Activated CD4-positive, alpha-beta T cell treated with anti-CD3 and anti-CD28 coated beads, Interleukin-2, amount 50 U/mL, for 4 hours (primary cell): ENCODE measurements at regions not wholly inside any gene's neighbourhood (a gene's known extent, or its start where the extent isn't known, plus 50 kb on each side); places are given as distances from the start of the nearest gene placed in this dataset.
"Not testable (repeated sequence)": the region's sequence is repeated elsewhere in the genome, so short reads cannot be mapped to it uniquely, and the experiment has no call there.

Experiments
- DNase-seq, 2 experiments: peaks; one replicate each; pipeline ENCODE4 v3.0.0-alpha.2; 2020

GRCh38 chr11:91624021-91624420, 600.6 kb upstream of the FAT3 start:
- DNase-seq = no peak

- DNase-seq = no peak
Observed at GRCh38 chr11:91608677-91609076, 615.9 kb upstream of the FAT3 start.

- no peak for DNase-seq
Observed at GRCh38 chr11:91596111-91596510, 628.5 kb upstream of the FAT3 start.

- no peak for DNase-seq
Observed at GRCh38 chr11:91591021-91591420, 633.6 kb upstream of the FAT3 start.

GRCh38 chr11:91587131-91587530, 637.5 kb upstream of the FAT3 start:
- DNase-seq = no peak

GRCh38 chr11:91585035-91585801, 639.4 kb upstream of the FAT3 start:
- DNase-seq = no peak

GRCh38 chr11:91563176-91563575, 661.4 kb upstream of the FAT3 start:
- DNase-seq = no peak

GRCh38 chr11:91560434-91560833, 664.2 kb upstream of the FAT3 start:
- no peak for DNase-seq

- DNase-seq = no peak
Observed at GRCh38 chr11:91538065-91538464, 686.6 kb upstream of the FAT3 start.

- no peak for DNase-seq
Observed at GRCh38 chr11:91536366-91536765, 688.3 kb upstream of the FAT3 start.

GRCh38 chr11:91528965-91529364, 695.7 kb upstream of the FAT3 start:
- no peak for DNase-seq

GRCh38 chr11:91527380-91528030, 697.1 kb upstream of the FAT3 start:
- DNase-seq = no peak

GRCh38 chr11:91513734-91514133, 710.9 kb upstream of the FAT3 start:
- no peak for DNase-seq

GRCh38 chr11:91497847-91498246, 726.8 kb upstream of the FAT3 start:
- DNase-seq = no peak

GRCh38 chr11:91495837-91496236, 728.8 kb upstream of the FAT3 start:
- no peak for DNase-seq

- DNase-seq = no peak
Observed at GRCh38 chr11:91489989-91490388, 734.6 kb upstream of the FAT3 start.

- DNase-seq = not testable (repeated sequence)
Observed at GRCh38 chr11:91483956-91484355, 740.7 kb upstream of the FAT3 start.

- DNase-seq = not testable (repeated sequence)
Observed at GRCh38 chr11:91481875-91482274, 742.7 kb upstream of the FAT3 start.

GRCh38 chr11:91470656-91471055, 754.0 kb upstream of the FAT3 start:
- DNase-seq = no peak

- no peak for DNase-seq
Observed at GRCh38 chr11:91459840-91460239, 764.8 kb upstream of the FAT3 start.

- no peak for DNase-seq
Observed at GRCh38 chr11:91446267-91446666, 778.4 kb upstream of the FAT3 start.

- no peak for DNase-seq
Observed at GRCh38 chr11:91435694-91436395, 788.8 kb upstream of the FAT3 start.

GRCh38 chr11:91433284-91434010, 791.2 kb upstream of the FAT3 start:
- no peak for DNase-seq
